RKO (cell line): ENCODE measurements at regions not wholly inside any gene's neighbourhood (a gene's known extent, or its start where the extent isn't known, plus 50 kb on each side); places are given as distances from the start of the nearest gene placed in this dataset.
A peak's percentile ranks its signal among the peaks of the same experiment; 100 is the strongest.

Experiments
- DNase-seq: peaks from one replicate; pipeline ENCODE4 v3.0.0-alpha.2; 2016; ENCODE audit warnings: low spot score

DNA sequence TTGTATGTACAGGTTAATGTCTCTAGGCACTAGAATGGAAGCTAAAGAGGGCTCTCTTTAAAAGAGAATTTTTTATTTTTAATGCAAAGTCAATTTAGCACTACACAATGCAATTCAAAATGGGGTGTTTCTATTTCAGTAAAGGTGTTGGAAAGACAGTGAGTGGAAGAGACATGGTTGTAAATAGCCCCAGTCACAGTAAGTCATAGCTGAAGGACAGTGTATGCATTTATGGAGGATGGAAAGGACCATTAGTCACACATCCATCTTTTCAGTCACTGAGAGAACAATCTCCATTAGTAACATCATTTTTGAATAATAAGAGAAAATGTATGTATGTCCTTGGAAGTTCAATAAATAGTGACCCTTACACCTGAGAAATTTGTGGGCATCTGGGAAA, 148.0 kb downstream of the PDHA2 start:
- no peak for DNase-seq

DNA sequence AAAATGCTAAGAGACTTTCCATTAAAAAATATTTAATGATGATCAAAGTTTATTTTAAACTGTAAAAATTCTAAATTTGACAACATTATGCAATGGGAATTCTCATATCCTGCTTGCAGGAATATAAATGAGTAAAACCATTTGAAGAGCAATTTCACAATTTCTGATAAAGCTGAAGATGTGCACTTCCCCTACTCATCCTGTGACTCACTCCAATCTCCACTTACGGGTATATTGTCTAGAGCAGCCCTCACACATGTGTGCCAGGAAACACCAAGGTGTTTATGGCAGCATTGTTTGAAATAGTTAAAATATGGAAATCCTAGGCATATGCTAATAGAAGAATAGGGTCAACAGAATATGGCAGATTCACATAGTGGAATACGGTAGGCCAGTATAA, 158.4 kb downstream of the PDHA2 start:
- DNase-seq: no peak

DNA sequence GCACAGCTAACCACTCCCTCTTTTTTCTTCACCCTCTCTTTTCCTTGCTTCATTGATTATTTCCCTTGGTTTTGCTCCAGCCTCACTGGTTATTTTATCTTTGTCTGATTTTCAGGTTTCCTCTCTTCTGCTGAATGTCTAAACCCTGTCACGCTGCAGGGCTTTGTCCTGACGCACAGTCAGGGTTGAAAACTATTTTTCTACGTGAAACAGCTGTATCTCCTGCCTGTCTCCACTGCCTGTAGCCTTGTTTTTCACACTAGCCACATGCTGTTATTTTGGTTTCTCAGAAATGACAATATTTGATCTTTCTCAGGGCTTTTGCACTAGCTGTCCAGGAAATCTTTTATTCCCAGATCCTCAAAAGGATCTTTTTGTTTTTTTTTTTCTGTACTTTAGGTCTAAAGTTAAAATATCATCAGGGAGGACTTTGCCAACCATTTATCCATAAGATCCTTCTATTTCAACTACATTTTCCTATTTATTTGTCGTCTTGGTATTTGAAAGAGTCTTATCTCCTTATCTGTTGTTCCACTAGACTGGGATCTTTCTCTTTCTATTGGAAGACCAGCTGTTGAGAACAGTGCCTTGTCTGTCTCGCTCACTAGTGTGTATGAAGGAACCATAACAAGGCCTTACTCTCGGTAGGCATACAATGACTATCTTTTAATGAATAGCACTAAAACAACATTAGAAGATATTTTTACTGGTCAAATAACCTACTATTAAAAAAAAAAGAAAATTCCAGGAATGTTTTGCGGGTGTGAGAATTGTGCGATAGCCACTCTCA, 164.3 kb downstream of the PDHA2 start:
- DNase-seq: no peak

DNA sequence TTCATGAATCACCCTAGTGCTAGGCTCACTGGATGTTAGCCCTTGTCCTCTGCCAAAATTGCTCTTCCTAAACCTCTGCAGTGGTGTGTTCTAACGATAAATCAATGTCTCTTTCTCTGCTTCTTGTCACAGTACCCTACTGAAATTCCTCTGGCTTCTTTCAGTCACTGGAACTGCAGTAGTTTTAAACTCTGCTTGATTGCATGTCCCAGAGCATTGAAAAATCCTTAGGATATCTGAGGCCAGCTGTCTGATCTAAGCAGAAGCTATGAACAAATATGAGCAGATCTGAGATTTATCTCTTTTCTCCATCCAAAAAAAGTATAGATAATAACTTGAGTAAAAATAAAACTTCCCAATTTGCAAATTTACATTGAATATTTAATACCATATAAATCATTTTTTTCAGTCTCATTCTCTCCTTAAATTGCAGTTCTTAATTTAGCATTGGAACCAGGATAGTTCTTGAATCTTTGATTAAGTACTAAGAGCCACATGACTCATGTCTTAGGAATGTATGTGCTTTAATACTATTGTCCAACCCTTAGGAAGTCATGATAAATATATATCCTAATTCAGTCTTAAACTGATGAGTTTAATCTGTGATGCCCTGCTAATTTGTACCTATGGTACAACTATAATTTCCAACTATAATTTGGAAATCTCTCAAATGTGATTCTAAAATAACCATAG, 169.7 kb downstream of the PDHA2 start:
- DNase-seq: peak; percentile 17

DNA sequence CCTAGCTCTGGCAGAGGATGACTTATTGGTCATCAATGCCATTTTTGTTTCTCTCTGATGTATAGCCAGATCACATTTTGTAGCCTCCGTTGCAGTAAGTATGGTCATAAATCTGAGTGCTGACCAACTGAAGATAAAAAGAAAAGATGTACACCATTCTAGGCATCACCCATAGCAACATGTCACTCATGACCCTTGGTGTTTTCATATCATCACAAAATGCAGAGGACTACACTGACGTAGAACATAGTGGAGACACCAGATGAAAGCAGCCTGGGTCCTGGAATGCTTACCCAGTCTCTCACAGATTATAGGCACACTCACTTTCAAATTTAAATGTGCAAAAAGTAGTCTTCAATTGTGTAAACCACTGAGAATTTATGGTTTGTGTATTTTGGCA, 172.8 kb downstream of the PDHA2 start:
- no peak for DNase-seq

DNA sequence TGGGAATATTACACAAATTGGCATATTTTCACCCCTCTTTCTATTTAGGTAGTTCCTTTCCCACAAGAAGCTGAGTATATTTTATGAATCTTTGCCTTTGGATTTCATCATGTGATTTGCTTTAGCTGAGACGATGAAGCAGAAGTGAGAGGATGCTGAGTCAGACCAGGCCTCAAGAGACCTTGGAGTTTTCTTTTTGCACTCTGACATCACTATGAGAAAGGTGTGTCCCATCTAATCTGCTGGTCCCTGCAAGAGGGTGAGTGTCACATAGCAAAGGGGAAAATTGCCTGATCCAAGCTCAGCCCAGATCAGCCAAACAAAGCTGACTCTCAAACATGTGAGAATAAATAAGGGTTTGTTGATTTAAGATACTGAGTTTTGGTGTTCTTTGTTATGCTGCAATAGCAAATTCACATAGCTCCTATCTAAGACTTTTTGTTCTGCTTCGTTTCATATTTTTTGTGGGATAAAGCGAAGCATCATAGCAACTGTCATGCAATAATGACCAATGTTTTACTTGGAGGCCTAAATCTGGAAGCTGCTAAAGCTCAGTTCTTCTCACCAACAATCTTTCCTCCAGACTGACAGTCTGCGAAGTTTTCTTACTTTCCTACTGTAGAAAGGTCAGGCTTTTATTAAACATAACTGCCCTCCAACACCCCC, 176.9 kb downstream of the PDHA2 start:
- DNase-seq: peak; percentile 44

DNA sequence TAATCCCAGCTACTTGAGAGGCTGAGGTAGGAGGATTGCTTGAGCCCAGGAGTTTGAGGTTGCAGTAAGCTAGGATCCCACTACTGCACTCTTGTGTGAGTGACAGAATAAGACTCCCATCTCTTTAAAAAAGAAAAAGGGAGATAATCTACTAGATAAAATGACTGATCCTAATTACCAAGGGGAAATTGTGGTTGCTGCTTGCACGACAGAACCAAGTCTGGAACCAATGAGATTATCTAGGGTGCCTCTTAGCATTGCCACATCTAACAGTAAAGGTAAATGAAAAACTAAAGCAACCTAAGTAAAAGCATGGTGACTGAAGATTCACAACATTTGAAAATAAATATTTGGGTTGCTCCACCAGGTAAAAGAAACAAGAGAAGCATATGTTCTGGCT, 185.1 kb downstream of the PDHA2 start:
- no peak for DNase-seq

DNA sequence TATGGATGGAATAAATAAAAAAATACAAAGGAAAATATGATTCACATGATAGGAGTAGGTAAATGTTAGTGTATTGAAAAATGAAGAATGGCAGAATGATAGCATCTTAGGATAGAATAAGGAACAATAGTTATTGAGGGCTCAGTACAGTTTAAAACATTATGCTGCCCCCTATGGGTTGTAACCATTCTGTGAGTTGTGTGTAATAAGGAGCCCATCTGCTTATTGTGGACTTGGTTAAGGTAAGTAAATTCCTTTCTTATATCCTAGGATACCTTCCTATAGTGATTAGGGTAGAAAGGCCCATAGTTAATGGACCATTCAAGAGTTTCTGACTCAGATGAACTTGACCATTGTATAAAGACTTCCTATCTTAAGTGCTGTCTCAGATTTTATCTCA, 195.8 kb downstream of the PDHA2 start:
- DNase-seq: no peak

DNA sequence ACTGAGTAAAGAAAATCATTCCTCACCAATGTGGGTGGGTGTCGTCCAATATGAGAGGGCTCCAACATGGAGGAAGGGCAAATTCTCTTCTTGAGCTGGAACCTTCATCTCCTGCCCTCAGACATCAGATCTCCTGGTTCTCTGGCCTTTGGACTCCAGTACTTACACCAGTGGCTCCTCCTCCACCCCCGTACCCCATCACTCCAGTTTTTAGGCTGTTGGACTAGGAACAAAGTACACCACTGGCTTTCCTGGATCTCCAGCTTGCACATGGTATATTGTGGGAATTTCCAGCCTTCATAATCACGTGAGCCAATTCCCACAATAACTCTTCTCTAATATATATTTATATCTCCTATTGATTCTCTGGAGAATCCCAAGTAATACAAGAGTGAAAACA, 196.9 kb downstream of the PDHA2 start:
- no peak for DNase-seq

DNA sequence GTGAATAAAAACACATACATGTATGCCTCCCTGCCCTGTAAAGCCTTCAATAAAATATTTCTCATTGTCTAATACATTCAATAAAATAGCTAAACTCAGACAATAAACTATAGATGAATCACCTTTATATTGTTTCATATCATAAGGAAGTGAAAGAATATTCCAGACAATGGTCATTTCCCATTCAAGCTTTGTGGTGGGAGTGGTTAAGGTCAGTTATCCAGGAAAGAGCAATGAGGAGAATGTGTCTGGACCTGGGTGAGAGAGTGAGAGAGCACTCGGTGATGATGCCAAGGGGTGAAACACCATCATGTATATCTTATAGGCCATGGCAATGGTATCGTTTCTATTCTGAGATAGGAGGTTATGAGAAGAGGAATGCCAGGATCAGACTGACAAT, 197.8 kb downstream of the PDHA2 start:
- DNase-seq: no peak

DNA sequence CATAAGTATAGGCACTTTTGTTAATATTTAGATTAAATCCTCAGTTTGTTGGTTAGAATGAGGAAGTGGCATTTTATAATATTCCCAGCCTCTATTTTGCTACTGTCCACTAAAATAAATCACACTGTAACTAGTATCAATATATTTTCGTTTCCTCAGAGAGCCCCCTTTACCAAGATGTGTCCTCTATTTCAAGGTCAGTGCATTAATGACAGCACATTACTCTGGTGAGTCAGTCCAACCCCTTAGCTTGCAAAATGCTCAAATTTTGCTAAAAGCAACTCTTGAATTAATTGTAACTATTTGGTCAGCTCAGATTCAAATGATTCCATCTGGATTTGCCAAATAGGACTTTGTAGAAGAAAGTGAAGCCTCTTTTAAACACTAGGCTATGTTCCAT, 199.3 kb downstream of the PDHA2 start:
- DNase-seq: no peak

DNA sequence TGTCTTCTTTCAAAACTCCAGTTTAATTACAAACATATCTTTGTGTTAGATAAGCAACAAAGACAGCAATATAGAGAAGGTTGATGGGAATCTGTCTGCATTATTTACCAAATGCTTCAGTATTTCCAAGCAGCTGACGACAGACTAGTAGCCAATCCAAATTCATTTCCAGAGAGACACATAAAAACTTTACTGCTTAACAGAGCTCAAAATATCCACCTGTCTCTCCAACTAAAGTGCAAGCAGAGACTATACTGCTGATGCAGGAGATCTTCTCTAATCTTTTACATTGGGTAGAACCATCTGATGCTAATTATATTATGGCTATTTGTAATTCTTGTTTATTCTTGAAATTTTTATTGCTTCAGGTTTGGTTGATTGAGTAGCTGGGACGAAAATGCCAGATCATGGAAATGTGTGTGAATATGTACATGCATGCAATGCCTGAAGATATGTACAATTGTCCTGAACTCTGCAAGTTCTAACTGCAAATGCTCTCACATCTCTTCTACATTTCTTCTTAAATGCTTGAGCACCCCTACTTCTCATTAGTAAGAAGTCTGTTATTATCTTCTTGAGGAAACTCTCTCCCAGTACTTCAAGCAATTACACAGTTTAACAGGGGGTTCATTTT, 200.0 kb downstream of the PDHA2 start:
- DNase-seq: no peak

DNA sequence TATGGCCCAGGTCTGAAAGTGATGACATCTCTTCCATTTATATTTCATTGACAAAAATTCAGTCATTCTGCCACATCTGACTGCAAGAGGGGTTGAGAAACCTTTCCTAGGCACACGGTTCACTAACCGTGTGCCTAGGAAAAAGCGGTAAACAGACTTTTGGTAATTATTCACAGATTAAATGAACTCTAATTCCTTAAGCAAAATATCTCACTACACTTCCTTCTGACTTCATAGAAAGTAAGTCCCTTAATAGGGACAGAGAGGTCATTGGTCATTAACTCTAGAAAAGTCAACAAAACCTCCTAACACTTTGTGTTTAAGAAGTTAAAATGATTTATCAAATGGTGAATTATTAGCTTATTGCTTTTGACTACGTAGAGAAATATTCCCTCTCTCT, 205.1 kb downstream of the PDHA2 start:
- DNase-seq: no peak

DNA sequence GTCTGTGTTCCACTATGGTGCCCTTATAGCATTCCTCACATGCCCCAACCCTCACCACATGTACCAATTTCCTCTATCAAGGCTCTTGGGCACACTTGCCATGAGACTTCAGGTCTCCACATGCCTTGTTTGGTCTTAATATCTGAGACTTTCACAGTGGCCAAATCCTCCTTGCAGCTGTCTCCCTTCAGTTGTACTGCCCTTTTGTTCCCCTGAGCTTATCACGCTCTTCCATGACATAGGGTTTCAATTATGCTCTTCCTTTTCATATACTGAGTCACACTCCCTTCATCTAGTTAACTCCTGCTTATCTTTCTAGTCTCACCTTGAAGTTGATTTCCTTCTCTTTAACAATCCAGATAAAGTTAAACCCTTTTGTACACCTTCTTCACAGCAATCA, 212.9 kb downstream of the PDHA2 start:
- no peak for DNase-seq

DNA sequence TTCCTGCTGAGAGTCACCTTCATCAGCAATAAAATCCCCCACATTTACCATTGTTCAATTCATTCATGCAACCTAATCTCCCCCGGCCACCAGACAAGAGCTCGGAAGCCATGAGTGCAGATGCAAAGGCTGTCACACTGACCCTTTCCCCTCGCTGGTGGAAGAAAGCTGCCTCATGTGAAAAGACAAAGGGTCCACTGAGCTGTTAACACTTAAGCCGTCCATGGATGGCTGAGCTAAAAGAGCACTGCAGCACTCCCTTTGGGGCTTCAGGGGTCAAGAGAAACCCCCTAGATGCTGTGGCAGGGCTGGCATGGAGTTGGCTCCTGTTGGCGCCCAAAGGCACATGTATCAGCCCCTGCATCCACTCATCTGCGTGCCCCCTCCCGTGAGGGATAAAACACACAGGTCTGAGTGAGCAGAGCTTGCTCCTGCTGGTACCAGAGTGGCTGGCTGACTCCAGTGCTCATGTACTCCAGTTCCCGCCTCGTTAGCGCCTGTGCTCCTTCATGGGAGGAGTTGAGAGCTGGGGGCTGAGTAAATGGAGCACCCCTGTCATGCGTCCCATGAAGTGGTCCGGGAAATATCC, 216.5 kb downstream of the PDHA2 start:
- DNase-seq: no peak

DNA sequence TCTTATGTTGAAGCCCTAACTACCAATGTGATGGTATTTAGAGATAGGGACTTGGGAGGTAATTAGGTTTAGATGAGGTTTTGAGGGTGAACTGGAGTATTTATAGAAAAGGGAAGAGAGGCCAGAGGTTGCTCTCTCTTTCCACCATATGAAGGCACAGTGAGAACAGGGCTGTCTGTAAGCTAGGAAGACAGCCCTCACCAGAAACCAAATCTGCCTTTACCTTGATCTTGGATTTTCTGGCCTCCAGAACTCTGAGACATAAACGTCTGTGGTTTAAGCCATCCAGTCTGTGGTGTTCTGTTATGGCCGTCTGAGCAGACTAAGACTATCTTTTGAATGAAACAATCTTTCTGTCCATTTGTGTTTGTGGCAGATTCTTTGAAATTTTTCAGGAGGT, 223.7 kb downstream of the PDHA2 start:
- DNase-seq: no peak

DNA sequence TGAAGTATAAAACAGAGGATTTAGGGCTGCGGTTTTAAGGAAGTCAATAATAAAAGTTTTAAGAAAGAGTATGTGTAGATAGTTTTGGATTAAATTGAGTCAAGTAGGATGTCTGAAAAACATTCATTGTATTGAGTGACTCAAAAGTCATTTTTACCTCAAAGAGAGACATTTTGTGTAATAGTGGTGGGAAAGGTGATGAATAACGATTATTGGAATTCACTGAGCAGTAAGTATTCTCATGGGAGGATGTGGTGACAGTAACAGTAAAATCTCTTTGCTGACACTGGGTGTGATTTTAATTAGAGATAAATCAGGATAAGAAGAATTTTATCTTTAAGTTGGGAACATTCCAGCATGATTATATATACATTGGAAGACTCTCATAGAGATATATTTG, 233.6 kb downstream of the PDHA2 start:
- no peak for DNase-seq

DNA sequence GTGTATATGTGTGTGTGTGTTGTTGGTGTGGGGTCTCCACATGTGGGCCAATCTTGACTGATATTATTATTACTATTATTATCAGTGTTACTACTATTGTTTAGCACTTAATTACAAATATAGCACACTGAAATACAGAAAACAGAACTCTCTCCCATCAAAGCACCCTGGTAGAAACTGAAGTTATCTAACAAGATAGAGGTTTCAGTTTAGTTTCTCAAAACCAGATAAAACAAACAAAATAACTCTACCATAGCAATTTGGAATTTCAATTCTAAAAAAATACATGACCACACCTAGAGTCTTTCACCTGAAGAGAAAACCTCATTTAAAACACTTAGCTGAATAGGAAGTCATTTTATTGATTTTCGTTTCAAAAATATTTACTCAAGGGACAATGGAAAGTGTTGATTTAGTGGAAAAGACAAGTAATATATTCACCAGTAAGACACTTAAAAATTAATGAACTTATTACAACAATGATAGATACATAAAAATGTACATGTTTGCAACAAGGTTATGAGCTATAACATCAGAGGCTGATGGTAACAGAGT, 252.3 kb downstream of the PDHA2 start:
- DNase-seq: no peak

DNA sequence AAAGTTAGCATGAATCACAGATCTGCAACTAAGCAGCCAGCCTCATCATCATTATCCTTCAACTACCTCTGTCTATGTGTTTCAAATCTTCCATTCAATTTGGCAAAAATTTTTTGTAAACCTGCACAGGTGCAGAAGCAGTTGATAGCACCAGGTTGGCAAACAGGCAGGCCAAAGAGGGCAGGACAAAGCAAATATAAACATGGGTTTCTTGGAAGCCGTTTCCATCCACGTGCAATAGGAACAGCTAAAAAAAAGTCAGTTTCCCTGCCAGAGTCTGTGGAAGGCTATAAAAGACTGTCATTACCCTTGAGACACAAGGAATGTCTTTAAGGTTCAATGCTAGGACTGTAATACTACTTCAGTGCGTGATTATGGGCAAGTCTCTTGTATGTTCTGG, 253.2 kb downstream of the PDHA2 start:
- DNase-seq: no peak

DNA sequence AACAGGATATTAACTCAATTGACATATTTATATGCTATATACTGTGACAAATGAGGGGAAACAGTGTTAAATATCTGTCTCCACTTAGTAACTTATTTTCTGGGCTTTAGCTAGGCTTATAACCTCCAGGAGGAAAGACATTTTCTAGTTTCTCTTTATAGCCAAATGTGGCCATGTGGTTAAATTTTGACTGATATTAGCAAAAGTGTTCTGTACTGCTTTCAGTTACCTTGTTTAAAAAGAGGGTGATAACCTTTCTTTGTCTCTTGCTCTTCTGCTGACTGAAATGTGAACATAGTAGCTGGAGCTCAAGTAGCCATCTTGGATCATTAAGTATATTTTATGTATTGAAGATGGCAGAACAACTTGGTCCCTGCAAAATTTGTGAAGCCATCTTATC, 253.7 kb downstream of the PDHA2 start:
- DNase-seq: no peak

DNA sequence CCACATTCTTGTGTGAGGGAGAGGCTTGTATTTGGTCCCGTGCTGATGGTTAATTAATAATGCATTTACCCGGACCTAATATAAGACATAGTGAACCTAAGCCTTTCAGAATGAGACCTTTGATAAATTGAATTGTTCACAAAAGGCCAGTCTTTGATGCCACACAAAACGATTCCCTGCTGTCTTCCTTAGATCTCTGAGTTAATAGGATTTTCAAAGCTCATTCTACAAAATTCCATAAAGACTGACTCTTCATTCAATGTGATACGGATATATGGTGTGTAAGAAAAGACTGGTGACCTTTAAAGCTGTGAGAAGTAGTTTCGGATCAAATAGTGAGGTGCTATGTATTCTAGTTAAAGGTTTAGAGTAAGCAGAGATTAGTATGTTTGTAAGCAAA, 254.3 kb downstream of the PDHA2 start:
- DNase-seq: no peak

DNA sequence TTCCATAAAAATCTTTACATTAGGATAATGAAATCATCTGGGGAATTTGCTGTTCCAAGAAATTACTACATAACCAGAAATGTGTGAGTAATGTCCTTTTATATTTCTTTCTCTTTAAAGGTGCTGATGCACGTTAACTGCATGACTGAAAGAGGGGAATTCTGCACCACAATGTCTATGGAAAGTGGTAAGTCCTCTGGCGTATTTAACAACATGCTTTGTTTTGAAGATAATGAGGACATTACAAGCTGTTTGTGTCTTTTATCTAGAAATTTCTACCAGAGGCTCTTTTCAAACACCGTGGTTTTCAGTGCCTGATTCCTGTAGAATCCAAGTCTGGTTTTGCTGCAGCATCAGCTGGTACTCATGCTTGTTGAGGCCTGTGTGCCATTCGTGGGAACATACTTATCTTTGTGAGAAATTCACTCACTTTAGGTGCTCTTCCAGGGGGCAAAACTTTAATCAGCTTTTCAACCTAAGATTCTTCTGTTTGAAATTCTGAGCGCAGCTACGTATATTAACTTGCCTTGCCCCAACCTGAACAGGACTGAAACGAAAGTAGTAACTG, 257.2 kb downstream of the PDHA2 start:
- no peak for DNase-seq
